Immature natural killer cell (primary cell): ENCODE measurements at regions not wholly inside any gene's neighbourhood (a gene's known extent, or its start where the extent isn't known, plus 50 kb on each side); places are given as distances from the start of the nearest gene placed in this dataset.
A peak's percentile ranks its signal among the peaks of the same experiment; 100 is the strongest.

Experiments used
- DNase-seq, 3 donors: peaks; one replicate each; pipeline ENCODE4 v3.0.0; 2022; ENCODE audit warnings: mixed read lengths in 1 of 3
- H3K27ac Mint-ChIP-seq, 6 donors: one replicate each; pipeline ENCODE4 v1.8.0; 2020; ENCODE audit warnings: mixed read lengths in 6 of 6, mild to moderate bottlenecking in 5 of 6, inconsistent platforms in 4 of 6, moderate library complexity in 3 of 6
- H3K27me3 Mint-ChIP-seq, 3 donors: one replicate each; pipeline ENCODE4 v1.8.0; 2020 to 2021; ENCODE audit warnings: low read depth in 3 of 3, mild to moderate bottlenecking in 3 of 3, mixed read lengths in 3 of 3, moderate library complexity in 3 of 3, inconsistent platforms in 1 of 3
- H3K36me3 Mint-ChIP-seq, 3 donors: one replicate each; pipeline ENCODE4 v1.8.0; 2020; ENCODE audit warnings: mixed read lengths in 3 of 3, inconsistent platforms in 2 of 3, mild to moderate bottlenecking in 2 of 3
- H3K4me1 Mint-ChIP-seq, 2 donors: one replicate each; pipeline ENCODE4 v1.8.0; 2020; ENCODE audit warnings: inconsistent platforms in 2 of 2, mild to moderate bottlenecking in 2 of 2, mixed read lengths in 2 of 2, moderate library complexity in 1 of 2
- H3K4me3 Mint-ChIP-seq, 5 donors: one replicate each; pipeline ENCODE4 v1.8.0; 2020; ENCODE audit warnings: mild to moderate bottlenecking in 5 of 5, mixed read lengths in 5 of 5, inconsistent platforms in 3 of 5, moderate library complexity in 3 of 5
- H3K9me3 Mint-ChIP-seq, 6 donors: one replicate each; pipeline ENCODE4 v1.8.0; 2020; ENCODE audit warnings: mild to moderate bottlenecking in 6 of 6, mixed read lengths in 6 of 6, inconsistent platforms in 4 of 6, moderate library complexity in 3 of 6

GRCh38 chr3:56864918-56865524 lies 63.3 kb upstream of the ARHGEF3 start:
- H3K9me3 Mint-ChIP-seq: no peaks in the 10 kb centered on the region
- no peak for DNase-seq
- H3K4me1 Mint-ChIP-seq: peaks cover 30 to 41% of the 10 kb centered on the region in 2 donors
- peak overlapping the region in 2 of 6 donors; percentile 12 to 33 for H3K27ac Mint-ChIP-seq
- peaks cover 0 to 1% (median 0%) of the 10 kb centered on the region in 3 donors for H3K27me3 Mint-ChIP-seq
- H3K4me3 Mint-ChIP-seq: no peak overlapping the region
- H3K36me3 Mint-ChIP-seq: peaks cover 0 to 8% (median 0%) of the 10 kb centered on the region in 3 donors

- H3K27me3 Mint-ChIP-seq: peaks cover 0 to 1% (median 0%) of the 10 kb centered on the region in 3 donors
- peaks cover 28 to 35% of the 10 kb centered on the region in 2 donors for H3K4me1 Mint-ChIP-seq
- no peak overlapping the region for H3K27ac Mint-ChIP-seq
- no peak overlapping the region for H3K4me3 Mint-ChIP-seq
- H3K9me3 Mint-ChIP-seq: no peaks in the 10 kb centered on the region
- DNase-seq: no peak
- peaks cover 0 to 8% (median 0%) of the 10 kb centered on the region in 3 donors for H3K36me3 Mint-ChIP-seq
Measured at GRCh38 chr3:56864090-56864489, 62.3 kb upstream of the ARHGEF3 start.

GRCh38 chr3:56862352-56863062 lies 60.8 kb upstream of the ARHGEF3 start:
- H3K27ac Mint-ChIP-seq: no peak overlapping the region
- no peak overlapping the region for H3K4me3 Mint-ChIP-seq
- peaks cover 34 to 39% of the 10 kb centered on the region in 2 donors for H3K4me1 Mint-ChIP-seq

GRCh38 chr3:56861511-56861910 lies 59.8 kb upstream of the ARHGEF3 start:
- H3K36me3 Mint-ChIP-seq: peaks cover 0 to 8% (median 0%) of the 10 kb centered on the region in 3 donors
- no peak for DNase-seq
- H3K4me3 Mint-ChIP-seq: no peak overlapping the region
- H3K9me3 Mint-ChIP-seq: peaks cover 0 to 1% (median 0%) of the 10 kb centered on the region in 6 donors
- H3K4me1 Mint-ChIP-seq: peaks cover 34 to 39% of the 10 kb centered on the region in 2 donors
- peak overlapping the region in 4 of 6 donors; percentile 10 to 54 (median 39) for H3K27ac Mint-ChIP-seq
- H3K27me3 Mint-ChIP-seq: peaks cover 0 to 1% (median 0%) of the 10 kb centered on the region in 3 donors

More at GRCh38 chr3:56862352-56863062, 60.8 kb upstream of the ARHGEF3 start:
- Mint-ChIP-seq H3K36me3 (peaks cover 0 to 8% (median 0%) of the 10 kb centered on the region in 3 donors), H3K9me3 (peaks cover 0 to 1% (median 0%) of the 10 kb centered on the region in 6 donors), H3K27me3 (peaks cover 0 to 1% (median 0%) of the 10 kb centered on the region in 3 donors)
- DNase-seq: no peak

- Mint-ChIP-seq H3K4me3 (peak overlapping the region; percentile 4 to 55 (median 15)), H3K27me3 (peaks cover 0 to 1% (median 0%) of the 10 kb centered on the region in 3 donors), H3K9me3 (peaks cover 0 to 1% (median 0%) of the 10 kb centered on the region in 6 donors), H3K4me1 (peaks cover 36 to 39% of the 10 kb centered on the region in 2 donors), H3K27ac (peak overlapping the region; percentile 29 to 74 (median 42)), H3K36me3 (peaks cover 0 to 8% (median 0%) of the 10 kb centered on the region in 3 donors)
- no peak for DNase-seq
Measured at GRCh38 chr3:56860939-56861338, 59.2 kb upstream of the ARHGEF3 start.

- Mint-ChIP-seq H3K4me1 (peaks cover 37 to 39% of the 10 kb centered on the region in 2 donors), H3K4me3 (peak overlapping the region; percentile 4 to 55 (median 15))
Measured at GRCh38 chr3:56860351-56860750, 58.6 kb upstream of the ARHGEF3 start.

DNA sequence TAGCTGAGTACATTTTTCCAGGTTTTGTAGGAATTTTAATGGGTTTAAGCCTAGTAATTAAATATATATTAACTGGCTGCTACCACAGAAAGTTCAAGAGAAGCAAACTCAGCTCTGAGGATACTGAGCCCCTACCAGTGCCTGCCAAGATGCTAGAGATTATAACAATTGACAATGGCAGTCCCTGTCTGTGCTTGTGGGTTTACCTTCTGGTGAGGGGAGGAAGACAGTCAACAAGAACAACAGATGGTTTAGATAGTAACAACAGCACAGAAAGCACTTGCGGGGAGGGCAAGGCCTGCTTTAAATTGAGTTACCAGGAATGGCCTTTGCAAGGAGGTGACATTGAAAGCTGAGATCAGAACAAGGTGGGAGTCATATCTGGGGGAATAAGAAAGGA lies 56.6 kb upstream of the ARHGEF3 start:
- no peak for DNase-seq
- peak overlapping the region in 2 of 6 donors; percentile 9 to 26 for H3K27ac Mint-ChIP-seq
- peaks cover 0 to 1% (median 0%) of the 10 kb centered on the region in 6 donors for H3K9me3 Mint-ChIP-seq
- peaks cover 35 to 37% of the 10 kb centered on the region in 2 donors for H3K4me1 Mint-ChIP-seq
- no peak overlapping the region for H3K4me3 Mint-ChIP-seq
- H3K36me3 Mint-ChIP-seq: peaks cover 0 to 3% (median 0%) of the 10 kb centered on the region in 3 donors
- peaks cover 0 to 3% (median 0%) of the 10 kb centered on the region in 3 donors for H3K27me3 Mint-ChIP-seq

More at GRCh38 chr3:56860351-56860750, 58.6 kb upstream of the ARHGEF3 start:
- Mint-ChIP-seq H3K36me3 (peaks cover 0 to 8% (median 0%) of the 10 kb centered on the region in 3 donors), H3K27ac (peak overlapping the region; percentile 29 to 74 (median 42)), H3K27me3 (peaks cover 0 to 1% (median 0%) of the 10 kb centered on the region in 3 donors), H3K9me3 (peaks cover 0 to 1% (median 0%) of the 10 kb centered on the region in 6 donors)
- no peak for DNase-seq

DNA sequence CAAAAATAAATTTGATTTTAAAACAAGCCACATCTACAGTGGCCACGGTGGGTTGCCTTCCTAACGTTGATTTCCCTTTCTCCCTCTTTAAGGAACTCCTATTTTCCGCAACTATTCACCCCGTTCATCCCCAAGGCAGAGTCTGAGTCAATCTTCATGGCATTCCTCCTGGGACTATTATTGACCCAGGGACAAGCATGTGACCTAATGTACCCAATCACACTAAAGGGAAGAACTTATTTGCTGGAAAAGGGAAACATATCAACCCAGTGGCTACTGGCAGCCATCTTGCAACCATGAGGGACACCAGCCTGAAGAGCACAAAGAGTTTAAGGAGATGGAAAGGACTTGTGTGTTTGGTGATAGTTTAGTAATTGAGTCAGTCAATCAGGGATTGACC lies 55.4 kb upstream of the ARHGEF3 start:
- Mint-ChIP-seq H3K4me1 (peaks cover 28 to 32% of the 10 kb centered on the region in 2 donors), H3K9me3 (peaks cover 0 to 1% (median 0%) of the 10 kb centered on the region in 6 donors), H3K36me3 (peaks cover 0 to 3% (median 0%) of the 10 kb centered on the region in 3 donors), H3K27me3 (peaks cover 0 to 2% (median 0%) of the 10 kb centered on the region in 3 donors), H3K4me3 (no peak overlapping the region), H3K27ac (no peak overlapping the region)
- no peak for DNase-seq

DNA sequence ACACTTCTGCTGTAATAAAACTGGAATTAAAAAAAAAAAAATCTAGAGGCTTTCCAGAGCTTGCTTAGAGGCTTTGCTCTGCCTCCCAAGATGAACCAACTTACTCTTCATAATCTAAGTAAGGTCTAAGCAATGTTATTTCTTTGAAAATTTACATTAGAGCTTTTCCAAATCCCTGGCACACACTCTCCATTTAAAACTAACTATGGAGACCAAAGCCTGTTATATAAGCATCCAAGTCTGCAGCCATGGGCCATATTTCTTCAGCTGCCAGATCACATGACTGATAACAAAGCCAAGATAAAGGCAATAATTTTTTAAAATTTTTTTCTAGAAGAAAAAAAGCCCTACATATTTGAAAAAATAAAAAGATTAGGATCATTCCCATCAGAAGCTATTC lies 55.0 kb upstream of the ARHGEF3 start:
- peaks cover 26 to 32% of the 10 kb centered on the region in 2 donors for H3K4me1 Mint-ChIP-seq
- no peak overlapping the region for H3K4me3 Mint-ChIP-seq
- H3K27ac Mint-ChIP-seq: no peak overlapping the region
- no peak for DNase-seq
- H3K27me3 Mint-ChIP-seq: peaks cover 0 to 2% (median 0%) of the 10 kb centered on the region in 3 donors
- H3K36me3 Mint-ChIP-seq: peaks cover 0 to 3% (median 0%) of the 10 kb centered on the region in 3 donors
- H3K9me3 Mint-ChIP-seq: peaks cover 0 to 1% (median 0%) of the 10 kb centered on the region in 6 donors

- peak overlapping the region in 1 of 6 donors; percentile 37 for H3K27ac Mint-ChIP-seq
- DNase-seq: peak in 1 of 3 donors; percentile 3
- no peak overlapping the region for H3K4me3 Mint-ChIP-seq
Measured at GRCh38 chr3:56855856-56856512, 54.2 kb upstream of the ARHGEF3 start.

DNA sequence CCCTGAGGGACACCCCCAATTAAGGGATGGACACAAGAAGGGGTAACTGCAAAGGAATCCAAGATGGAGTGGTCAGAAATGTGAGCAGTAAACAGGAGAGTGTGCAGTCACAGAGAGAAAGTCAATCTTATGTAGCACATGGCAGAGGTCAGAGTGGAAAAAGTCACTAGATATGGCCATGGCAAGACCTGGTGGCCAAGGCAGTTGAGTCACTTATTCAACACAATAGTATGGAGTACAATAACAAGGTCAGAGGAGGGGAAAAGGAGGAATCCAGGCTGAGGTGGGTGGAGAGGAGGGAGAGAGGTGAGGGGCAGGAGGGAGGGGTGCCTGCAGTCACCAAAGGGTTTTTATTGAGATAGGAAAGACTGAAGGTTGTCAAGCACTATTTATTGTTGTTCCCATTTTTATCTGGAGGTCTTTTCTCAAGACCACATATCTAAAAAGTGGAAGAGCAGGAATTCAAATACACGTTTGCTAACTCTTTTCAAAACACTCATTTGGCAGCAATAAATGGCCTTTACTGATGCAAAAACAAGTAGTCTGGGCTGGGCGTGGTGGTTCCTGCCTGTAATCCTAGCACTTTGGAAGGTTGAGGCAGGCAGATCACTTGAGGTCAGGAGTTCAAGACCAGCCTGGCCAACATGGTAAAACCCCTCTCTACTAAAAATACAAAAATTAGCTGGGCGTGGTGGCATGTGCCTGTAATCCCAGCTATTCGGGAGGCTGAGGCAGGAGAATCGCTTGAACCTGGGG lies 53.3 kb upstream of the ARHGEF3 start:
- Mint-ChIP-seq H3K9me3 (peaks cover 0 to 1% (median 0%) of the 10 kb centered on the region in 6 donors), H3K4me1 (peaks cover 9 to 16% of the 10 kb centered on the region in 2 donors), H3K27ac (no peak overlapping the region), H3K4me3 (no peak overlapping the region), H3K36me3 (peaks cover 0 to 3% (median 0%) of the 10 kb centered on the region in 3 donors), H3K27me3 (peaks cover 0 to 2% (median 0%) of the 10 kb centered on the region in 3 donors)
- DNase-seq: no peak

More at GRCh38 chr3:56855856-56856512, 54.2 kb upstream of the ARHGEF3 start:
- peaks cover 0 to 3% (median 0%) of the 10 kb centered on the region in 3 donors for H3K36me3 Mint-ChIP-seq
- peaks cover 18 to 25% of the 10 kb centered on the region in 2 donors for H3K4me1 Mint-ChIP-seq
- peaks cover 0 to 1% (median 0%) of the 10 kb centered on the region in 6 donors for H3K9me3 Mint-ChIP-seq
- H3K27me3 Mint-ChIP-seq: peaks cover 0 to 2% (median 0%) of the 10 kb centered on the region in 3 donors

GRCh38 chr3:56851966-56852884 lies 50.5 kb upstream of the ARHGEF3 start:
- Mint-ChIP-seq H3K9me3 (no peaks in the 10 kb centered on the region), H3K27me3 (peaks cover 0 to 2% (median 1%) of the 10 kb centered on the region in 3 donors), H3K4me3 (no peak overlapping the region), H3K4me1 (peaks cover 0 to 5% of the 10 kb centered on the region in 2 donors), H3K36me3 (peaks cover 0 to 3% (median 0%) of the 10 kb centered on the region in 3 donors), H3K27ac (no peak overlapping the region)
- no peak for DNase-seq
